ENCODE measurements at regions not wholly inside any gene's neighbourhood (a gene's known extent, or its start where the extent isn't known, plus 50 kb on each side); places are given as distances from the start of the nearest gene placed in this dataset.

- Mint-ChIP-seq H3K27me3 (ENCODE audit: low read depth) (no peaks in the 10 kb centered on the region), H3K4me3 (ENCODE audit: unreplicated experiment) (no peak overlapping the region), H3K36me3 (ENCODE audit: low read depth) (peaks cover 2% of the 10 kb centered on the region), H3K27ac (ENCODE audit: unreplicated experiment) (no peak overlapping the region), H3K9me3 (ENCODE audit: low read depth) (peaks cover 2% of the 10 kb centered on the region), H3K4me1 (ENCODE audit: low read depth) (no peaks in the 10 kb centered on the region)
- TF ChIP-seq CTCF (IDR thresholded peaks at IDR 0.05): no peak
- no peak for DNase-seq (ENCODE audit: low spot score)
These were observed 115.9 kb upstream of the IFNG-AS1 start for GRCh38 chr12:67873355-67873754.

- H3K27ac Mint-ChIP-seq (ENCODE audit: unreplicated experiment): no peak overlapping the region
These were observed 112.8 kb upstream of the IFNG-AS1 start for GRCh38 chr12:67876305-67876915.

DNA sequence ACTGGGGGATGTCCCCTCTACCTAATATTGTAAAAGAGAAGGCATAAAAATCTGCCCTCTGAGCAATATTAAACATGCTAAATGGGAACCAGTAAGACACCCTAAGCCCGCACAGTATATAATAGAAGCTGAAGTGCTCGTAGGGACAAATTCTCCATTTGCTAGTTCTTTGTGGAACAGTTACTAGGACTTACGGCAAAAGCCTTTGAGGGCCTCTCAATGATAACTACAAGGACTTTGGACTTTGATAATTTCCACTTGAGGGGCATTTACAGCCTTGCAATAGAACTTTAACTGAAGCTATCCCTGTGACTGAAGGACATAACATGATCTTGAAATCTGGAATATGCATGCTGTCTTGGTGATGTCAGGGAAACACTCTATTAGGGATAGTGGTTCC lies 111.5 kb upstream of the IFNG-AS1 start:
- no peaks in the 10 kb centered on the region for H3K4me1 Mint-ChIP-seq (ENCODE audit: low read depth)
- no peaks in the 10 kb centered on the region for H3K36me3 Mint-ChIP-seq (ENCODE audit: low read depth)
- no peak for TF ChIP-seq CTCF (IDR thresholded peaks at IDR 0.05)
- H3K9me3 Mint-ChIP-seq (ENCODE audit: low read depth): no peaks in the 10 kb centered on the region
- H3K4me3 Mint-ChIP-seq (ENCODE audit: unreplicated experiment): no peak overlapping the region
- H3K27me3 Mint-ChIP-seq (ENCODE audit: low read depth): no peaks in the 10 kb centered on the region
- DNase-seq (ENCODE audit: low spot score): no peak
- no peak overlapping the region for H3K27ac Mint-ChIP-seq (ENCODE audit: unreplicated experiment)

More at GRCh38 chr12:67876305-67876915, 112.8 kb upstream of the IFNG-AS1 start:
- no peak for DNase-seq (ENCODE audit: low spot score)
- no peak for TF ChIP-seq CTCF (IDR thresholded peaks at IDR 0.05)
- Mint-ChIP-seq H3K27me3 (ENCODE audit: low read depth) (no peaks in the 10 kb centered on the region), H3K9me3 (ENCODE audit: low read depth) (no peaks in the 10 kb centered on the region), H3K4me1 (ENCODE audit: low read depth) (no peaks in the 10 kb centered on the region), H3K4me3 (ENCODE audit: unreplicated experiment) (no peak overlapping the region), H3K36me3 (ENCODE audit: low read depth) (no peaks in the 10 kb centered on the region)

GRCh38 chr12:67879937-67880336 lies 109.3 kb upstream of the IFNG-AS1 start:
- no peak for TF ChIP-seq CTCF (IDR thresholded peaks at IDR 0.05)
- no peaks in the 10 kb centered on the region for H3K36me3 Mint-ChIP-seq (ENCODE audit: low read depth)
- H3K4me3 Mint-ChIP-seq (ENCODE audit: unreplicated experiment): no peak overlapping the region
- H3K4me1 Mint-ChIP-seq (ENCODE audit: low read depth): no peaks in the 10 kb centered on the region
- H3K27ac Mint-ChIP-seq (ENCODE audit: unreplicated experiment): no peak overlapping the region
- DNase-seq (ENCODE audit: low spot score): no peak
- no peaks in the 10 kb centered on the region for H3K27me3 Mint-ChIP-seq (ENCODE audit: low read depth)
- H3K9me3 Mint-ChIP-seq (ENCODE audit: low read depth): no peaks in the 10 kb centered on the region

DNA sequence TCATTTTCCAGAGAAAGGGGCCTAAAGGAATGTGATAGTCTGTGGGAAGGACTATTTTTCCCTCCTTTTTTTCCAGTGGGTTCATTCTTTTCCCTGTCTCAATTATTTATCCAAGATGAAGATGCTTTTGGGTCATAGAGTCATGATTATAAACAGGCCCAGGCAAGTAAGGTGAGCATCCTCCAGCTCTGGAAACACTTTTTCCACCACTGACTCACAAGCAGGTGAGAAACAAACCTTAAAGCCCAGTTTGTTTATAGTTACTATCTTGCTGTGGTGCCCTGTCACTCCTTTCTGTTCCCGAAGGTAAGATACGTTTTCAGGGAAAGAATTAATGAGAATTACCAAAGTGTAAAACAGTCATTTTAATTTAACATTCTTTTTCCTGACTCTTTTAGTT lies 107.7 kb upstream of the IFNG-AS1 start:
- no peak for DNase-seq (ENCODE audit: low spot score)
- no peaks in the 10 kb centered on the region for H3K27me3 Mint-ChIP-seq (ENCODE audit: low read depth)
- H3K4me3 Mint-ChIP-seq (ENCODE audit: unreplicated experiment): no peak overlapping the region
- H3K4me1 Mint-ChIP-seq (ENCODE audit: low read depth): no peaks in the 10 kb centered on the region
- H3K9me3 Mint-ChIP-seq (ENCODE audit: low read depth): no peaks in the 10 kb centered on the region
- no peak overlapping the region for H3K27ac Mint-ChIP-seq (ENCODE audit: unreplicated experiment)
- H3K36me3 Mint-ChIP-seq (ENCODE audit: low read depth): no peaks in the 10 kb centered on the region
- TF ChIP-seq CTCF (IDR thresholded peaks at IDR 0.05): no peak
